Testis (tissue), 2 donors: ENCODE measurements at regions not wholly inside any gene's neighbourhood (a gene's known extent, or its start where the extent isn't known, plus 50 kb on each side); places are given as distances from the start of the nearest gene placed in this dataset.

Source experiments
- POLR2A ChIP-seq: fragments of 450-650 bp; IDR thresholded peaks from one replicate; pipeline ENCODE4 v1.6.1; 2017; ENCODE audit warnings: antibody characterized with exemption, mild to moderate bottlenecking, moderate library complexity
- TF ChIP-seq, protein P1 (sequence below), 3 experiments: fragments of 450-650 bp in 2 of 3; fragments of 200-600 bp in 1 of 3; sonication (generic) in 1 of 3; IDR thresholded peaks; one replicate each; pipeline ENCODE4 v1.5.1; 2016 to 2019; ENCODE audit warnings: antibody characterized with exemption in 3 of 3, mild to moderate bottlenecking in 2 of 3, moderate library complexity in 1 of 3

DNA sequence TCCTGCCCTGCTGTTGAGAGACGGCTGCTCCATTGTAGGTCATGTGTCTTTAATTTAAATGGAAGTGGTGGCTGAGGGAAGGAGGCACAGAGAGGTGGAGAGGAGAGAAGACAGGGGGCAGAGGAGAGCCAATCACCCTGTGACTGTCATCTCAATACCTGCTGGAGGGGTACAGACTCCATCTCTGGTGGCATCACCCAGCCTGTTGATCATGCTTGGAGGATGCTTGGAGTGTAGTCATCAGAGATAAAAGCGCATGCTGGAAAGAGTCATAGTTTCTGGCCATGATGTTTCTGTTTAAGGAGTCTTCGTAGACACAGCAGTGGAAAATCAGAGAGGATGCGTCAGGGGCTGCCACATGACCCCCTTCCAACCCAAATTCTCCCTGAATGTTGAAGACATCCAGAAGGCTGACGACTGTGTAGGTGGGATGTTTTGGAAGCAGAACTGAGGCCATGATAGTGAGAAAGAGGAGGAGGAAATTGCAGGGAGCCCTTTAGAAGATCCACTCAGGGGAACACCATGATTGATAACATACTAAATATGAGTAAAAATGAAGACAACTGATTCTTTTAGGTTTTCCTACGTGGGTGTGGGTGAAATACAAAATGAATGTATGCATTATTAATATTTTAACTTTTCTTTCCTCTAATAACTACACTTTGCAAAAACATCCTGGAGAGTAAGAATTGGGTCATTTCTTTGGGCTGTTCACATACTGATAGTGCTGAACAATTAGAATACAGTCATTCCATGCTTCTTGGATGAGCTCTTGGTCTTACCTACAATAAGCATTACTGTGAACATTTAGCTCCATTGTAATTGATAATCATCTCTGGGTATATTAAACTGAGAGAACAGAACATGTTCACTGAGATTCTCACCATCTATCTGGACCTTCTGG lies 210.6 kb upstream of the ATP10A start:
- TF ChIP-seq, protein P1, sequence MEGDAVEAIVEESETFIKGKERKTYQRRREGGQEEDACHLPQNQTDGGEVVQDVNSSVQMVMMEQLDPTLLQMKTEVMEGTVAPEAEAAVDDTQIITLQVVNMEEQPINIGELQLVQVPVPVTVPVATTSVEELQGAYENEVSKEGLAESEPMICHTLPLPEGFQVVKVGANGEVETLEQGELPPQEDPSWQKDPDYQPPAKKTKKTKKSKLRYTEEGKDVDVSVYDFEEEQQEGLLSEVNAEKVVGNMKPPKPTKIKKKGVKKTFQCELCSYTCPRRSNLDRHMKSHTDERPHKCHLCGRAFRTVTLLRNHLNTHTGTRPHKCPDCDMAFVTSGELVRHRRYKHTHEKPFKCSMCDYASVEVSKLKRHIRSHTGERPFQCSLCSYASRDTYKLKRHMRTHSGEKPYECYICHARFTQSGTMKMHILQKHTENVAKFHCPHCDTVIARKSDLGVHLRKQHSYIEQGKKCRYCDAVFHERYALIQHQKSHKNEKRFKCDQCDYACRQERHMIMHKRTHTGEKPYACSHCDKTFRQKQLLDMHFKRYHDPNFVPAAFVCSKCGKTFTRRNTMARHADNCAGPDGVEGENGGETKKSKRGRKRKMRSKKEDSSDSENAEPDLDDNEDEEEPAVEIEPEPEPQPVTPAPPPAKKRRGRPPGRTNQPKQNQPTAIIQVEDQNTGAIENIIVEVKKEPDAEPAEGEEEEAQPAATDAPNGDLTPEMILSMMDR (IDR thresholded peaks at IDR 0.05): no peak
- TF ChIP-seq POLR2A: no peak
